Activated naive CD4-positive, alpha-beta T cell treated with Interleukin-2 at 50 U/mL for 16 hours (primary cell): ENCODE measurements at regions not wholly inside any gene's neighbourhood (a gene's known extent, or its start where the extent isn't known, plus 50 kb on each side); places are given as distances from the start of the nearest gene placed in this dataset.
"Not testable (repeated sequence)": the region's sequence is repeated elsewhere in the genome, so short reads cannot be mapped to it uniquely, and the experiment has no call there.

Experiments used
- DNase-seq: peaks from one replicate; pipeline ENCODE4 v3.0.0-alpha.2; 2020

- DNase-seq: not testable (repeated sequence)
Observed at GRCh38 chr13:109311431-109311976, 474.9 kb downstream of the IRS2 start.

GRCh38 chr13:109309625-109310363 is 476.6 kb downstream of the IRS2 start:
- no peak for DNase-seq

- no peak for DNase-seq
Observed at GRCh38 chr13:109307027-109307426, 479.4 kb downstream of the IRS2 start.

- no peak for DNase-seq
Observed at GRCh38 chr13:109301726-109302125, 484.7 kb downstream of the IRS2 start.

- no peak for DNase-seq
Observed at GRCh38 chr13:109301276-109301675, 485.1 kb downstream of the IRS2 start.

GRCh38 chr13:109297628-109298027 is 488.8 kb downstream of the IRS2 start:
- DNase-seq: no peak

GRCh38 chr13:109293166-109293565 is 493.2 kb downstream of the IRS2 start:
- no peak for DNase-seq

- DNase-seq: no peak
Observed at GRCh38 chr13:109288151-109288709, 498.2 kb downstream of the IRS2 start.

GRCh38 chr13:109287553-109287952 is 498.8 kb downstream of the IRS2 start:
- no peak for DNase-seq

- no peak for DNase-seq
Observed at GRCh38 chr13:109285586-109285985, 500.8 kb downstream of the IRS2 start.

- DNase-seq: no peak
Observed at GRCh38 chr13:109281903-109282635, 504.3 kb downstream of the IRS2 start.

GRCh38 chr13:109281017-109281902 is 505.1 kb downstream of the IRS2 start:
- DNase-seq: no peak

- DNase-seq: no peak
Observed at GRCh38 chr13:109276261-109276660, 510.1 kb downstream of the IRS2 start.

- DNase-seq: no peak
Observed at GRCh38 chr13:109275852-109276251, 510.5 kb downstream of the IRS2 start.

- no peak for DNase-seq
Observed at GRCh38 chr13:109275139-109275745, 511.1 kb downstream of the IRS2 start.

GRCh38 chr13:109274188-109274821 is 512.1 kb downstream of the IRS2 start:
- DNase-seq: no peak

GRCh38 chr13:109273326-109273751 is 513.0 kb downstream of the IRS2 start:
- no peak for DNase-seq

- DNase-seq: no peak
Observed at GRCh38 chr13:109272595-109273325, 513.6 kb downstream of the IRS2 start.

GRCh38 chr13:109271555-109272541 is 514.5 kb downstream of the IRS2 start:
- no peak for DNase-seq

- no peak for DNase-seq
Observed at GRCh38 chr13:109271061-109271460, 515.3 kb downstream of the IRS2 start.
